GM19240 (cell line): ENCODE measurements at regions not wholly inside any gene's neighbourhood (a gene's known extent, or its start where the extent isn't known, plus 50 kb on each side); places are given as distances from the start of the nearest gene placed in this dataset.
"Not testable (repeated sequence)": the region's sequence is repeated elsewhere in the genome, so short reads cannot be mapped to it uniquely, and the experiment has no call there.

Source experiments
- DNase-seq: peaks from one replicate; pipeline ENCODE4 v3.0.0; 2011; ENCODE audit warnings: low spot score; ENCODE audit not compliant: insufficient read length

DNA sequence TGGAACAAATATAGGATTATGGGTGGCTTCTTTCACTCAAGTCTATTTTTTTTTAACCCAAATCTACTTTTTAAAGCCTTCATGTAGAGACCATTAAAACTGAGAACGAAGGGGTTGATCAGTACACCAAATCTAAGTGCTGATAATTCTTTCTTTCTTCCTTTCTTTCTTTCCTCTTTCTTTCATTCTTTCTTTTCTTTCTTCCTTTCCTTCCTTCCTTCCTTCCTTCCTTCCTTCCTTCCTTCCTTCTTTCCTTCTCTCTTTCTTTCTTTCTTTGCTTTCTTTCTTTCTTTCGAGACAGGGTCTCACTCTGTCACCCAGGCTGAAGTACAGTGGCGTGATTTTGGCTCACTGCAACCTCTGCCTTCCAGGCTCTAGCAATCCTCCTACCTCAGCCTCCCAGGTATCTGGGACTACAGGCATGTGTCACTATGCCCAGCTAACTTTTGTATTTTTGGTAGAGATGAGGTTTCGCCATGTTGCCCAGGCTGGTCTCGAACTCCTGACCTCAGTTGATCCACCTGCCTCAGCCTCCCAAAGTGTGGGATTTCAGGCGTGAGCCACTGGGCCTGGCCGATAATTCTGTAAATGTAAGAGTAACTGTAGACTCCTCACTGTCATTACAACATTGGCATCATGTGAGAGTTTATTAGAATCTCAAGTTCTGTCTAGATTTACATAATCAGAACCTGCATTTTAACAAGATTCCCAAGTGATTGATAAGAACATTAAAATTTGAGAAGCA lies 236.4 kb downstream of the TFEC start:
- no peak for DNase-seq

- DNase-seq: no peak
These were observed 240.7 kb downstream of the TFEC start for GRCh38 chr7:115789901-115790300.

GRCh38 chr7:115789473-115789872 lies 241.1 kb downstream of the TFEC start:
- DNase-seq: not testable (repeated sequence)

- no peak for DNase-seq
These were observed 247.7 kb downstream of the TFEC start for GRCh38 chr7:115782696-115783490.

DNA sequence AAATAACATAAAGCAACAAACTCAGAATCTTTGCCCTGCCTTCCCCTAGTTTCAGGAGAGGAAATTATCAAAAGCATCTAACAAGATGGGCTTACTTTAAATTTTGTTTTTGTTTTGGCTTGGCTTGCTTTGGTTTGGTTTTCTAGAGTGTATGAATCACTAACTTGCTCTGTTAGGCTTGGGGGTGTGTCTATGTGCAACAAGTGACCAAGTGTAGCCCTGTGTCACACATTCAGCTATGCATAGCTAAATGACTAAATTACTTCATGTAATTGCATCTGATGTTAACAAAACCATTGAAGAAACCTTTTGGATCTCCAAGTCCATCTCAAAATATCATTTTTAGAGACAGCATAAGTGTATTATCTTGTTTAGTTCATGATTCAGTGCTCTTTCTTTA lies 251.0 kb downstream of the TFEC start:
- DNase-seq: no peak

GRCh38 chr7:115775981-115776380 lies 254.6 kb downstream of the TFEC start:
- DNase-seq: no peak

DNA sequence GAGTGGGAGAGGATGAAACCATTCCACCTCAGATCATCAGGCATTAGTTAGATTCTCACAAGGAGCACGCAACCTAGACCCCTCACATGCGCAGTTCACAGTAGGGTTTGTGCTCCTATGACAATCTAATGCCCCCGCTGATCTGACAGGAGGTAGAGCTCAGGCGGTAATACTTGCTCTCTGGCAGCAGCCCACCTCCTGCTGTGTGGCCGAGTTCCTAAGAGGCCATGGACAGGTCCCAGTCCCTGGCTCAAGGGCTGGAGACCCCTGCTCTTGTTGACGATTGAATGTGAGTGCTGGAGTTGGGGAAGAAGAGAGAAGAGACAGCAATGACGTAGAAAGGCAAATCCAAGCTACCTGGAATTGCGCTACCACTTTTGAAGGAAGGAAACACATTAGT lies 267.2 kb downstream of the TFEC start:
- DNase-seq: no peak

DNA sequence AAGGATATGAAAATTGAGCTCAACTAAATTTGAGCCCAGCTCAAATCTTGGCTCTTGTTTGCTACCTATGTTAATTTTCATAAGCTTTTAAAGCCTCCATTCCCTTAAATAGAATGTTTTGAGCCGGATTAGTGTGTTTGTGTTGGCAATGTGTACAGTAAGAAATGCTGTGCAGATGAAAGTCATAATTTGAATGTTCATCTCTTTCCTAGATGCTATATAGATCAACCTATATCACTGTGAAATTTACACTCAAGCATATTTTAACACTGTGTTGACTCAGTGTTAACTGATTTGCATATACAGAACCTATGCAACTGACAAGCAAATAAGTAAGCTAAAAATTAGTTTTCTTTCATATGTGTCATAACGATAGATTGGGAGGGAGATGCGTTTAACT lies 272.5 kb downstream of the TFEC start:
- no peak for DNase-seq

DNA sequence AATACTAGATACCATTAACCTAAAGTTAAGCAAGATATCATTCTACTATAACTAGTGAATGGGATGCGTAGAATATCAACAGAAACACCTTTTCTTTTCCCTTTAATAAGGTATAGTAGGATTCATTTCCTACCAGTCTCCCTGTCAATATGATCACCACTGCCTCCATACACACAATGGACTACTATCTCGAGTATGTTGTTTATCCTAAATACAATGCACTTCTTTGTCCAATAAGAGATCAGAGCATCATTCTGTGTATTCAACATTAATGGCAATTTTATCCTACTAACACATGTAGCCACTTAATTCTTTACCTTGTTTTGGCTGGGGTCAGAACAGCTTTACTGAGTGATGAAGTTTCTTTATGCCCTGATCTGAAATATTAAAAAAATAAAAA lies 276.3 kb downstream of the TFEC start:
- DNase-seq: no peak

DNA sequence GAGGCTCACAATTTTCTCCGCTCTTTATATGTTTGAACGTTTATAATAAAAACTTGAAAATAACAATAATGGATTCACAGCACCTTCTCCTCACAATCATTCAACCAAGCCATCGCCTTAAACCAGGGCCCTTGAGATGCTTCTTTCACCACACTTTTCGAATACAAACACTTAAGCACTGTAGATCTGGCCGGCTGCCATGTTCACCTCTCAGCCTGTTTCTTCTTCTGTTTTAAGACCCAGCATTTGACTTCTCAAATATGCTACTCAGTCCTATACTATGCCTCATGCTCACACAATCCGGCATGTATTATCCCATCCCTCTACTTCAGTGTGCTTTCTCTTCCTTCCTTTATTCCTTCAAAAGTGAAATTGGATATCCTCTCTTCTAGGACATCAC lies 280.6 kb downstream of the TFEC start:
- DNase-seq: no peak

DNA sequence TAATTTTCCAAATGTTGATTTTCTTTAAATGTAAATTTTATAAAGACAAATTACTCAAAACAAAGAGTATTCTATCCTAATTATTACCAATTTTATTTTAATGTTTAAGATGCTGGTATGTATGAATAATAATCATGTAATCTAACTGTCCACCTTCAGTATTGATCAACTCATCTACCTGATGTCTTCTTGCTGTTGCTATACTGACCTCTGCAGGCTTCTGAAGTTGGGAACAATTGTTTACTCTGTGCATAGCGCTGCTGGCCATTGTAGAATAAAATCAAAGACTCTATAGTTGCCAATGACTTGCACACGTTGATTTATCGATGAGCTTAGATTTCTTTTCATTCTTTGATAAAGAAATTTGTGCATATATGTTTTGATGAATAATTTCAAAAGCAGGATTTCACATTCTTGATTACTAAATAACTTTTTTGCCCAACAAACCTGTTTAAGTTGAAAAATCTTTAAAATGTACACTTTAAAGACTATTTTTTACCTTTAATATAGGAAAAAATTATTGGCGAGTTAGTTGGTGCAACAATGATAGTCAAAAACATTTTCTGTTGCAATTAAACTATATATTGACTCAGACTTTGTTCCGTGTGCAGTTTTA lies 282.3 kb downstream of the TFEC start:
- no peak for DNase-seq

- DNase-seq: no peak
These were observed 283.4 kb downstream of the TFEC start for GRCh38 chr7:115747174-115747573.

DNA sequence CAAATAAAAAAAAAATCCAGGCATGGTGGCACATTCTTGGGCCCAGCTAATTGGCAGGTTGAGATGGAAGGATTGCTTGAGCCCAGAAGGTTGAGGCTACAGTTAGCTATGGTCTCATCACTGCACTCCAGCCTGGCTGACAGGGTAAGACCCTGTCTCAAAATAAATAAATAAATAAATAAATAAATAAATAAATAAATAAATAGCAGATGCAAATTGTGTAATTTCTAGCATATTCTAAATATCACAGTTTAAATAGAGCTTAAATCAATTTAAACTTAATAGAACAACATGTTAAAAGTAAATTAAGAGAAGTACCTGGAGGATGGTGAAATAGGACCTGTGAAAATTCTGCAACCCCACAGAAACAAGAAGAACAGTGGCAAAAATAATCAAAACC lies 290.5 kb downstream of the TFEC start:
- DNase-seq: no peak

DNA sequence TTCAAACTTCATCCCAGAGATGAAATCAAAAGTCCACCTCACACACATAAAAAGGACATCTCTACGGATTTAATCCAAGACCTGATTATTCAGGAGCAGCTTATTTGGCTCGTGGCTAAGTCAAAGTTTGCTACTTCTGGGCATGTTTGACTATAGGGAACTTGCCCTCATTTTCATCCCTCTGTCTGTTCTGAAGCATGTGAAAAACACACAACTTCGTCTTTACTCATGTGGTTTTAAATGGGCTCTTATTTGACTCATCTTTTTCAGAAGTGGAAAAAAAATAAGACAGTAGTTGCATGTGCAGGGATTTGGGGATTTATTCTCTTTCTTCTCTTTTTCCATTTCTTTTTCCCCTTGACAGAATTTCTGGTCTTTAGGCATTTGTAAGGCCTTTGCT lies 295.9 kb downstream of the TFEC start:
- no peak for DNase-seq

GRCh38 chr7:115731796-115732471 lies 298.6 kb downstream of the TFEC start:
- no peak for DNase-seq

GRCh38 chr7:115728518-115728917 lies 302.0 kb downstream of the TFEC start:
- DNase-seq: no peak

GRCh38 chr7:115724400-115725056 lies 306.0 kb downstream of the TFEC start:
- no peak for DNase-seq

DNA sequence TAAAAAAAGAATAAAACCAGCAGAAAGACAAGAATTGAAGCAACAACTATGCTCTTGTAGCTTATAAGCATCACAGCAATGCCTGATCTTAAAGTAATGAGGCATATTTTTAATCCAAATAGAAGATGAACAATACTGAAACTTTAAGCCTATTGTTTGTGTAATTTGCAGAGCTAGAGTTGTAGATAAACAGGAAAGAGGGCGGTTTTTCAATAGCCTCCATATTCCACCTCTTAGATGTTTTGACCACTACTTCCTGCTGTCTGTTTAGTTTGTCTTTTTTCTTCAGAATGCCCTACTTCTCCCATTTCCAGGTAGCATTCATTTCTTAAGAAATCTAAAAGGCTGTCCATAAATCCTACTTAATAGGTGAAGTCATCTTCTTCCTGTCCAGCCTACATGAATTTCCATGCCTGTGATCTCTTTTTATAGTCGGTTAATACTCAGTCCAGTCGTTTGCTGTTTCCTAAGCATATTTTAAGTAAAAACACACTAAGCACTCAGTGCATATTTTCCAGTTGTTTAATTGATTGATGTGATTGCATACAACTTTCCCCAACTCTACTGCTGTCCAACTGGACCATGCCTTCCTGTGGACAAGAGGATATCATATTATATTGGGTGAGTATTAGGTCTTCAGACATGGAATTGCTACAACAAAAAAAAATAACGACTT lies 308.1 kb downstream of the TFEC start:
- no peak for DNase-seq

- DNase-seq: no peak
These were observed 309.0 kb downstream of the TFEC start for GRCh38 chr7:115721293-115722217.

DNA sequence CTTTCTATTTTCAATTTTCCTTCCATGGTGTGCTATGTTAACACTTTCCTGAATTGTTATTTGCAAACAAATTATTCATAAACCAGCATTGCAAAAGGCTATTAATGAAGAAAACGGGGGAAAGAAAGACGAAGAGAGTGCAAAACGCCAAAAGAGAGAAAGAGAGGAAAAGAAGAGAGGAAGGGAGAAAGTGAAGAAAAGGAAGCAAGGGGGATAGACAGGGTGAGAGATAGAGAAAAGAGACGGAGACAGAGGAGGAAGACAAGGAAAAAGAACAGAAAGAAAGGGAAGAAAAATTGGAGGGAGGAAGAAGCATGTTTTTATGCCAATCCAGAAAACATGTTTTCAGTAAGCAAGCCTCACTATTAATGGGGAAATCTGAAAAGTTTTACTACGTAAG lies 310.6 kb downstream of the TFEC start:
- no peak for DNase-seq
